GM12891 (cell line): ENCODE measurements at regions not wholly inside any gene's neighbourhood (a gene's known extent, or its start where the extent isn't known, plus 50 kb on each side); places are given as distances from the start of the nearest gene placed in this dataset.

ENCODE experiments used
- POLR2A ChIP-seq: IDR thresholded peaks from 2 replicates; pipeline ENCODE4 v1.6.1; 2011; ENCODE audit warnings: low read depth, low read length, control low read depth
- POLR2AphosphoS5 ChIP-seq: IDR thresholded peaks from 2 replicates; pipeline ENCODE4 v1.6.1; 2011; ENCODE audit warnings: low read depth, low read length, control low read depth
- POU2F2 ChIP-seq: IDR thresholded peaks from 2 replicates; pipeline ENCODE4 v1.6.1; 2011; ENCODE audit warnings: low read depth, mild to moderate bottlenecking, control low read depth, low read length, moderate library complexity
- TAF1 ChIP-seq: IDR thresholded peaks from 2 replicates; pipeline ENCODE4 v1.6.1; 2011; ENCODE audit warnings: low read depth, low read length, control low read depth

GRCh38 chr10:114718374-114718773 is 60.3 kb upstream of the ABLIM1 start:
- TF ChIP-seq POLR2A: no peak
- no peak for TF ChIP-seq TAF1
- no peak for TF ChIP-seq POLR2AphosphoS5
- TF ChIP-seq POU2F2: no peak
